ENCODE measurements at regions not wholly inside any gene's neighbourhood (a gene's known extent, or its start where the extent isn't known, plus 50 kb on each side); places are given as distances from the start of the nearest gene placed in this dataset.

- Histone ChIP-seq H3K9me3 (no peaks in the 10 kb centered on the region), H3K27ac (no peak overlapping the region), H3K4me1 (ENCODE audit: control insufficient read depth in 1 of 2, low read depth in 2 of 2) (no peaks in the 10 kb centered on the region), H3K4me3 (no peak overlapping the region), H3K27me3 (replicated peaks; ENCODE audit: insufficient read depth) (no peaks in the 10 kb centered on the region), H3K36me3 (no peaks in the 10 kb centered on the region)
- ATAC-seq (ENCODE audit: insufficient number of reproducible peaks, low FRiP score, low read depth) (no peak), DNase-seq (ENCODE audit: low spot score) (no peak)
- no peak for TF ChIP-seq CTCF (IDR thresholded peaks at IDR 0.05)
Observed at GRCh38 chr1:104702731-104703130, 953.0 kb downstream of the AMY1C start.

- no peak overlapping the region for H3K4me3 ChIP-seq
- no peak for DNase-seq (ENCODE audit: low spot score)
- H3K4me1 ChIP-seq (ENCODE audit: control insufficient read depth in 1 of 2, low read depth in 2 of 2), result no peaks in the 10 kb centered on the region
- ATAC-seq (ENCODE audit: insufficient number of reproducible peaks, low FRiP score, low read depth), result no peak
- no peak for TF ChIP-seq CTCF (IDR thresholded peaks at IDR 0.05)
- no peak overlapping the region for H3K27ac ChIP-seq
- no peaks in the 10 kb centered on the region for H3K36me3 ChIP-seq
- H3K27me3 ChIP-seq (replicated peaks; ENCODE audit: insufficient read depth), result no peaks in the 10 kb centered on the region
- no peaks in the 10 kb centered on the region for H3K9me3 ChIP-seq
Observed at GRCh38 chr1:104706631-104707147, 957.0 kb downstream of the AMY1C start.

GRCh38 chr1:104718752-104719151, 969.1 kb downstream of the AMY1C start:
- H3K4me1 ChIP-seq (ENCODE audit: control insufficient read depth in 1 of 2, low read depth in 2 of 2), result no peaks in the 10 kb centered on the region
- TF ChIP-seq CTCF (IDR thresholded peaks at IDR 0.05), result no peak
- H3K27ac ChIP-seq, result no peak overlapping the region
- H3K4me3 ChIP-seq, result no peak overlapping the region
- no peaks in the 10 kb centered on the region for H3K27me3 ChIP-seq (replicated peaks; ENCODE audit: insufficient read depth)
- no peak for DNase-seq (ENCODE audit: low spot score)
- ATAC-seq (ENCODE audit: insufficient number of reproducible peaks, low FRiP score, low read depth), result no peak
- no peaks in the 10 kb centered on the region for H3K36me3 ChIP-seq
- H3K9me3 ChIP-seq, result no peaks in the 10 kb centered on the region

GRCh38 chr1:104720741-104721140, 971.0 kb downstream of the AMY1C start:
- no peak for TF ChIP-seq CTCF (IDR thresholded peaks at IDR 0.05)
- Histone ChIP-seq H3K36me3 (no peaks in the 10 kb centered on the region), H3K4me1 (ENCODE audit: control insufficient read depth in 1 of 2, low read depth in 2 of 2) (no peaks in the 10 kb centered on the region), H3K9me3 (no peaks in the 10 kb centered on the region), H3K4me3 (no peak overlapping the region), H3K27me3 (replicated peaks; ENCODE audit: insufficient read depth) (no peaks in the 10 kb centered on the region), H3K27ac (no peak overlapping the region)
- ATAC-seq (ENCODE audit: insufficient number of reproducible peaks, low FRiP score, low read depth) (no peak), DNase-seq (ENCODE audit: low spot score) (no peak)

GRCh38 chr1:104726917-104727316, 977.2 kb downstream of the AMY1C start:
- Histone ChIP-seq H3K4me1 (ENCODE audit: control insufficient read depth in 1 of 2, low read depth in 2 of 2) (no peaks in the 10 kb centered on the region), H3K9me3 (no peaks in the 10 kb centered on the region), H3K4me3 (no peak overlapping the region), H3K27ac (no peak overlapping the region), H3K36me3 (no peaks in the 10 kb centered on the region), H3K27me3 (replicated peaks; ENCODE audit: insufficient read depth) (no peaks in the 10 kb centered on the region)
- TF ChIP-seq CTCF (IDR thresholded peaks at IDR 0.05), result no peak
- ATAC-seq (ENCODE audit: insufficient number of reproducible peaks, low FRiP score, low read depth) (no peak), DNase-seq (ENCODE audit: low spot score) (no peak)

All from thoracic aorta (tissue), 2 donors.